DOHH2 (cell line): ENCODE measurements at regions not wholly inside any gene's neighbourhood (a gene's known extent, or its start where the extent isn't known, plus 50 kb on each side); places are given as distances from the start of the nearest gene placed in this dataset.

Experiments used
- H3F3A ChIP-seq: fragments of 200-600 bp; sonication (generic), shearing (Covaris generic); 2 replicates; pipeline ENCODE4 v1.6.0; 2016; ENCODE audit warnings: antibody characterized with exemption, mild to moderate bottlenecking; ENCODE audit not compliant: control insufficient read depth, insufficient read depth
- H3K27ac ChIP-seq: fragments of 200-600 bp; sonication (generic); 2 replicates; pipeline ENCODE4 v1.5.1; 2014; ENCODE audit warnings: low read depth, mild to moderate bottlenecking, low read length, moderate library complexity
- H3K27me3 ChIP-seq: fragments of 200-600 bp; sonication (generic); 2 replicates; pipeline ENCODE4 v1.6.1; 2014; ENCODE audit warnings: mild to moderate bottlenecking, low read length, mixed read lengths; ENCODE audit not compliant: control insufficient read depth
- H3K36me3 ChIP-seq: fragments of 200-600 bp; sonication (generic); 2 replicates; pipeline ENCODE4 v1.6.1; 2014; ENCODE audit warnings: mild to moderate bottlenecking, low read length, moderate library complexity, mixed read lengths; ENCODE audit not compliant: control insufficient read depth
- H3K4me1 ChIP-seq: fragments of 200-600 bp; sonication (generic); 2 replicates; pipeline ENCODE4 v1.6.1; 2014; ENCODE audit warnings: mild to moderate bottlenecking, low read length, mixed read lengths; ENCODE audit not compliant: control insufficient read depth
- H3K4me2 ChIP-seq: fragments of 200-600 bp; sonication (generic); 2 replicates; pipeline ENCODE4 v1.6.0; 2014; ENCODE audit warnings: mild to moderate bottlenecking, low read length, moderate library complexity
- H3K4me3 ChIP-seq: fragments of 200-600 bp; sonication (generic); 2 replicates; pipeline ENCODE4 v1.5.1; 2014; ENCODE audit warnings: mild to moderate bottlenecking, low read length, mixed read lengths
- H3K79me2 ChIP-seq: fragments of 200-600 bp; sonication (generic); 2 replicates; pipeline ENCODE4 v1.6.1; 2014; ENCODE audit warnings: mild to moderate bottlenecking, low read length, mixed read lengths; ENCODE audit not compliant: control insufficient read depth
- H3K9me2 ChIP-seq: fragments of 200-600 bp; sonication (generic); replicated peaks from 2 replicates; pipeline ENCODE4 v1.6.1; 2014; ENCODE audit warnings: mild to moderate bottlenecking, low read length, mixed read lengths; ENCODE audit not compliant: control insufficient read depth
- H3K9me3 ChIP-seq: fragments of 200-600 bp; sonication (generic); 2 replicates; pipeline ENCODE4 v1.6.1; 2014; ENCODE audit warnings: antibody characterized with exemption, low read length, mixed read lengths; ENCODE audit not compliant: control insufficient read depth, insufficient read depth
- H4K20me1 ChIP-seq: fragments of 200-600 bp; sonication (generic); 2 replicates; pipeline ENCODE4 v1.6.0; 2014; ENCODE audit warnings: low read depth, mild to moderate bottlenecking, antibody characterized with exemption, low read length, moderate library complexity; ENCODE audit not compliant: control insufficient read depth, insufficient read depth
- CTCF ChIP-seq: fragments of 200-600 bp; sonication (generic); IDR thresholded peaks from one replicate; pipeline ENCODE4 v1.5.1; 2014; ENCODE audit warnings: antibody characterized with exemption, mild to moderate bottlenecking, low read depth, low read length; ENCODE audit not compliant: poor library complexity, severe bottlenecking
- EZH2phosphoT487 ChIP-seq: fragments of 200-600 bp; sonication (generic); IDR thresholded peaks from 2 replicates; pipeline ENCODE4 v1.6.1; 2017; ENCODE audit warnings: borderline replicate concordance, mild to moderate bottlenecking, antibody characterized with exemption, low read length, moderate library complexity, mixed read lengths

DNA sequence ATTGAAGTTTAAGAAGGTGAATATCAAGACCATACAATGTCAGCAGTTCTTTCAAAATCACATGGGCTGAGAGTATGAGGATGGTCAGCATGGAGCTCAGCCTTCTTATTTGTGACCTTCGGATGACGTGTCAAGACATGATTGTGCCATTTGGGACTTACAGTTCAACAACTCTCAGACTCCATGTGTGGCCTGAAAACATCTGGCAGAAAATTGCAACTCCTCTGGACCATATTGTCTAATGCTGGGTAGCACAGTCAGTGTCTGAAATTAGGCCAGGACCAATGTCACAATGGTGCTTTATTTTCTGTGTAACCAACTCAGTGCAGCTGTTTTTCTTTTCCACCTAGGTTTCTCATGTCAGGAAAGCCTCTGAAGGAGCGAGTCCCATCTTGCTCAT is 483.5 kb upstream of the PKN2 start:
- H3K27me3 ChIP-seq, result no peaks in the 10 kb centered on the region
- H3K4me3 ChIP-seq, result no peak overlapping the region
- no peaks in the 10 kb centered on the region for H3K9me3 ChIP-seq
- H4K20me1 ChIP-seq, result no peaks in the 10 kb centered on the region
- no peaks in the 10 kb centered on the region for H3K9me2 ChIP-seq
- TF ChIP-seq CTCF, result no peak
- TF ChIP-seq EZH2phosphoT487, result no peak
- no peaks in the 10 kb centered on the region for H3K79me2 ChIP-seq
- no peaks in the 10 kb centered on the region for H3K4me1 ChIP-seq
- no peaks in the 10 kb centered on the region for H3F3A ChIP-seq
- no peak overlapping the region for H3K4me2 ChIP-seq
- H3K36me3 ChIP-seq, result no peaks in the 10 kb centered on the region
- no peak overlapping the region for H3K27ac ChIP-seq

- H3K4me3 ChIP-seq, result no peak overlapping the region
- no peaks in the 10 kb centered on the region for H3F3A ChIP-seq
- no peaks in the 10 kb centered on the region for H3K4me1 ChIP-seq
- no peak overlapping the region for H3K27ac ChIP-seq
- no peak for TF ChIP-seq CTCF
- no peak for TF ChIP-seq EZH2phosphoT487
- H3K36me3 ChIP-seq, result no peaks in the 10 kb centered on the region
- no peaks in the 10 kb centered on the region for H3K79me2 ChIP-seq
- no peaks in the 10 kb centered on the region for H3K9me3 ChIP-seq
- no peaks in the 10 kb centered on the region for H4K20me1 ChIP-seq
- H3K27me3 ChIP-seq, result no peaks in the 10 kb centered on the region
- no peak overlapping the region for H3K4me2 ChIP-seq
- H3K9me2 ChIP-seq, result no peaks in the 10 kb centered on the region
Measured at GRCh38 chr1:88204111-88204510, 480.0 kb upstream of the PKN2 start.

- H3K9me2 ChIP-seq, result no peaks in the 10 kb centered on the region
- H3K9me3 ChIP-seq, result no peaks in the 10 kb centered on the region
- no peak overlapping the region for H3K4me2 ChIP-seq
- H3F3A ChIP-seq, result no peaks in the 10 kb centered on the region
- no peak overlapping the region for H3K4me3 ChIP-seq
- H3K27me3 ChIP-seq, result no peaks in the 10 kb centered on the region
- H3K79me2 ChIP-seq, result no peaks in the 10 kb centered on the region
- no peaks in the 10 kb centered on the region for H3K36me3 ChIP-seq
- no peak overlapping the region for H3K27ac ChIP-seq
- TF ChIP-seq CTCF (no peak), EZH2phosphoT487 (no peak)
- H3K4me1 ChIP-seq, result no peaks in the 10 kb centered on the region
- no peaks in the 10 kb centered on the region for H4K20me1 ChIP-seq
Measured at GRCh38 chr1:88204612-88205167, 479.4 kb upstream of the PKN2 start.
